ENCODE measurements at regions not wholly inside any gene's neighbourhood (a gene's known extent, or its start where the extent isn't known, plus 50 kb on each side); places are given as distances from the start of the nearest gene placed in this dataset.

GRCh38 chr22:47846206-47846605, 1083.8 kb downstream of the TBC1D22A start:
- no peaks in the 10 kb centered on the region for H3K9me1 ChIP-seq (ENCODE audit: insufficient read depth, low read length)
- H2AK9ac ChIP-seq (replicated peaks; ENCODE audit: low read depth, low read length, poor library complexity): no peak overlapping the region
- DNase-seq (no peak), ATAC-seq (ENCODE audit: low read depth) (no peak)
- intact Hi-C loops (cut with micrococcal nuclease) (no loop called here), dilution Hi-C loops (cut with HindIII; ENCODE audit: low sequenced_read_pairs, unreplicated experiment) (no loop called here), in situ Hi-C loops (cut with MboI; ENCODE audit: low sequenced_read_pairs) (no loop called here)
- no peaks in the 10 kb centered on the region for H3K4me1 ChIP-seq (ENCODE audit: control insufficient read depth, insufficient read depth, low read length)
- no peaks in the 10 kb centered on the region for H4K20me1 ChIP-seq (ENCODE audit: insufficient read depth, low read length)
- H2AK5ac ChIP-seq (ENCODE audit: low read depth, low read length): no peak overlapping the region
- no peak overlapping the region for H2BK120ac ChIP-seq (ENCODE audit: low read depth, low read length)
- no peak overlapping the region for H3K18ac ChIP-seq (ENCODE audit: low read depth, low read length)
- H3K4me3 ChIP-seq (ENCODE audit: insufficient read depth, low read depth, low read length): no peak overlapping the region
- no peak overlapping the region for H3K23ac ChIP-seq (ENCODE audit: low read depth, low read length)
- ChIA-PET CTCF (no interaction called here), POLR2A (ENCODE audit: unreplicated experiment) (no interaction called here)
- no peak overlapping the region for H3K4ac ChIP-seq (ENCODE audit: low read depth, low read length)
- no peak overlapping the region for H2BK5ac ChIP-seq (ENCODE audit: low read depth, low read length, poor library complexity, severe bottlenecking)
- no peak overlapping the region for H2BK15ac ChIP-seq (ENCODE audit: low read depth, low read length)
- peaks cover 48% of the 10 kb centered on the region for H3K9me3 ChIP-seq (ENCODE audit: control insufficient read depth, insufficient read depth, low read length)
- H2AFZ ChIP-seq (replicated peaks; ENCODE audit: low read length, poor library complexity): no peak overlapping the region
- no peak overlapping the region for H4K5ac ChIP-seq (ENCODE audit: low read depth, low read length)
- no peaks in the 10 kb centered on the region for H3K36me3 ChIP-seq (ENCODE audit: control insufficient read depth, insufficient read depth, low read length)
- H3K9ac ChIP-seq (ENCODE audit: low read depth, low read length): no peak overlapping the region
- H4K8ac ChIP-seq (ENCODE audit: low read depth in 2 of 2, low read length in 2 of 2): no peak overlapping the region
- 20% methylated on average over 1 of the region's 2 CpGs; no CpG with 5 or more reads in 1 of the 2 experiments for WGBS, 2 experiments (ENCODE audit: extremely low coverage in 2 of 2, insufficient read length in 1 of 2)
- H3K79me1 ChIP-seq (ENCODE audit: low read depth in 1 of 2, low read length in 2 of 2): no peaks in the 10 kb centered on the region
- H3K4me2 ChIP-seq (ENCODE audit: low read depth, low read length): no peak overlapping the region
- no peaks in the 10 kb centered on the region for H3K27me3 ChIP-seq (ENCODE audit: control insufficient read depth, insufficient read depth, low read length)
- H3K27ac ChIP-seq (ENCODE audit: insufficient read depth, low read length): no peak overlapping the region
- no peak overlapping the region for H2BK20ac ChIP-seq (ENCODE audit: low read depth, low read length)
- H4K91ac ChIP-seq (ENCODE audit: insufficient read depth, low read depth, low read length): no peak overlapping the region
- TF ChIP-seq MXI1 (IDR thresholded peaks at IDR 0.05; ENCODE audit: borderline replicate concordance, low read depth, low read length): no peak
- no peak for TF ChIP-seq RAD21 (IDR thresholded peaks at IDR 0.05; ENCODE audit: low read length)
- no peak for TF ChIP-seq POLR2A (IDR thresholded peaks at IDR 0.05; ENCODE audit: low read depth, low read length)
- TF ChIP-seq USF2 (IDR thresholded peaks at IDR 0.05; ENCODE audit: low read depth, low read length): no peak
- TF ChIP-seq RCOR1 (IDR thresholded peaks at IDR 0.05; ENCODE audit: insufficient replicate concordance, low read length): no peak
- no peak for TF ChIP-seq MAFK (IDR thresholded peaks at IDR 0.05; ENCODE audit: low read depth, low read length)
- no peak for TF ChIP-seq RFX5 (IDR thresholded peaks at IDR 0.05; ENCODE audit: low read depth, low read length)
- no peak for TF ChIP-seq BHLHE40 (IDR thresholded peaks at IDR 0.05; ENCODE audit: low read depth, low read length)
- TF ChIP-seq SMC3 (IDR thresholded peaks at IDR 0.05; ENCODE audit: low read depth, low read length): no peak
- TF ChIP-seq CEBPB (IDR thresholded peaks at IDR 0.05; ENCODE audit: low read depth, low read length): no peak
- TF ChIP-seq MAZ (IDR thresholded peaks at IDR 0.05; ENCODE audit: borderline replicate concordance, low read depth, low read length): no peak
- TF ChIP-seq NFE2L2 (IDR thresholded peaks at IDR 0.05; ENCODE audit: low read depth, low read length): no peak
- no peak for TF ChIP-seq ELK1 (IDR thresholded peaks at IDR 0.05; ENCODE audit: borderline replicate concordance, low read depth, low read length)
- no peak for TF ChIP-seq FOS (IDR thresholded peaks at IDR 0.05; ENCODE audit: low read depth, low read length)
- TF ChIP-seq CTCF (conservative IDR thresholded peaks at IDR 0.05; ENCODE audit: low read depth, low read length): no peak
- no peak for TF ChIP-seq CHD1 (IDR thresholded peaks at IDR 0.05; ENCODE audit: low read depth, low read length)
- H3K56ac ChIP-seq (ENCODE audit: extremely low read depth, insufficient read depth, low read length): no peak overlapping the region
- no TSS peak for BruUV-seq (replicated peaks)
- no peak overlapping the region for H3K14ac ChIP-seq (replicated peaks; ENCODE audit: low read depth, low read length)

Data from IMR-90 (cell line).